ENCODE measurements at regions not wholly inside any gene's neighbourhood (a gene's known extent, or its start where the extent isn't known, plus 50 kb on each side); places are given as distances from the start of the nearest gene placed in this dataset.

DNA sequence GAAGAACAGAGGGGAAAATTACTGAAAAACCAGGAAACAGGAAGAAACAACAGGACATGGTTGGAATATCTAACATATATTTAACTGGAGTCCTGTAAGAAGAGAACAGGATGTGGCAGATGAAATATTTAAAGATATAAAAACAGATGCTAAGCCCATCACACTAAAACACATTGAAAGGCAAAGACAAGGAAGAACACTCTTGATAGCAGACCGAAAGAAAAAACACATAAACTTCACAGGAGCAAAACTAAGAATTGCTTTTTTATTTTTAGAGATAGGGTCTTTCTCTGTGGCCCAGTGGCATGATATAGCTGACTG is 324.4 kb upstream of the ARRDC3 start:
- Histone ChIP-seq H3K9me3 (ENCODE audit: low read length) (no peaks in the 10 kb centered on the region), H3K36me3 (ENCODE audit: insufficient read depth, low read length) (no peaks in the 10 kb centered on the region), H3K27me3 (ENCODE audit: insufficient read depth, low read depth, low read length) (no peaks in the 10 kb centered on the region), H3K9ac (ENCODE audit: low read length) (no peak overlapping the region), H3K4me2 (ENCODE audit: low read length) (no peak overlapping the region), H3K9me2 (ENCODE audit: insufficient read depth, low read length) (no peaks in the 10 kb centered on the region), H3K27ac (ENCODE audit: low read length) (no peak overlapping the region), H3K79me2 (replicated peaks; ENCODE audit: insufficient read depth, low read length) (no peaks in the 10 kb centered on the region), H3K4me3 (ENCODE audit: low read length) (no peak overlapping the region), H3F3A (ENCODE audit: insufficient read depth, low read length, poor library complexity, severe bottlenecking) (no peaks in the 10 kb centered on the region), H2AFZ (ENCODE audit: low read depth, low read length) (no peak overlapping the region), H4K20me1 (ENCODE audit: insufficient read depth) (no peaks in the 10 kb centered on the region)
- TF ChIP-seq, protein P1, sequence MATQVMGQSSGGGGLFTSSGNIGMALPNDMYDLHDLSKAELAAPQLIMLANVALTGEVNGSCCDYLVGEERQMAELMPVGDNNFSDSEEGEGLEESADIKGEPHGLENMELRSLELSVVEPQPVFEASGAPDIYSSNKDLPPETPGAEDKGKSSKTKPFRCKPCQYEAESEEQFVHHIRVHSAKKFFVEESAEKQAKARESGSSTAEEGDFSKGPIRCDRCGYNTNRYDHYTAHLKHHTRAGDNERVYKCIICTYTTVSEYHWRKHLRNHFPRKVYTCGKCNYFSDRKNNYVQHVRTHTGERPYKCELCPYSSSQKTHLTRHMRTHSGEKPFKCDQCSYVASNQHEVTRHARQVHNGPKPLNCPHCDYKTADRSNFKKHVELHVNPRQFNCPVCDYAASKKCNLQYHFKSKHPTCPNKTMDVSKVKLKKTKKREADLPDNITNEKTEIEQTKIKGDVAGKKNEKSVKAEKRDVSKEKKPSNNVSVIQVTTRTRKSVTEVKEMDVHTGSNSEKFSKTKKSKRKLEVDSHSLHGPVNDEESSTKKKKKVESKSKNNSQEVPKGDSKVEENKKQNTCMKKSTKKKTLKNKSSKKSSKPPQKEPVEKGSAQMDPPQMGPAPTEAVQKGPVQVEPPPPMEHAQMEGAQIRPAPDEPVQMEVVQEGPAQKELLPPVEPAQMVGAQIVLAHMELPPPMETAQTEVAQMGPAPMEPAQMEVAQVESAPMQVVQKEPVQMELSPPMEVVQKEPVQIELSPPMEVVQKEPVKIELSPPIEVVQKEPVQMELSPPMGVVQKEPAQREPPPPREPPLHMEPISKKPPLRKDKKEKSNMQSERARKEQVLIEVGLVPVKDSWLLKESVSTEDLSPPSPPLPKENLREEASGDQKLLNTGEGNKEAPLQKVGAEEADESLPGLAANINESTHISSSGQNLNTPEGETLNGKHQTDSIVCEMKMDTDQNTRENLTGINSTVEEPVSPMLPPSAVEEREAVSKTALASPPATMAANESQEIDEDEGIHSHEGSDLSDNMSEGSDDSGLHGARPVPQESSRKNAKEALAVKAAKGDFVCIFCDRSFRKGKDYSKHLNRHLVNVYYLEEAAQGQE (IDR thresholded peaks at IDR 0.05; ENCODE audit: borderline replicate concordance) = no peak
- no peak for TF ChIP-seq POLR2AphosphoS5 (IDR thresholded peaks at IDR 0.05)
- no peak for TF ChIP-seq MXI1 (conservative IDR thresholded peaks at IDR 0.05; ENCODE audit: poor library complexity, severe bottlenecking)
- TF ChIP-seq CTCF (IDR thresholded peaks at IDR 0.05; ENCODE audit: poor library complexity, severe bottlenecking) = no peak
- no peak for TF ChIP-seq TAF1 (IDR thresholded peaks at IDR 0.05; ENCODE audit: low read depth)
- TF ChIP-seq RAD21 (conservative IDR thresholded peaks at IDR 0.05) = no peak

GRCh38 chr5:91706785-91707520 is 323.8 kb upstream of the ARRDC3 start:
- H3K27me3 ChIP-seq (ENCODE audit: insufficient read depth, low read depth, low read length) = no peaks in the 10 kb centered on the region
- no peak overlapping the region for H3K4me3 ChIP-seq (ENCODE audit: low read length)
- no peaks in the 10 kb centered on the region for H3K9me3 ChIP-seq (ENCODE audit: low read length)
- no peak for TF ChIP-seq RAD21 (conservative IDR thresholded peaks at IDR 0.05)
- TF ChIP-seq POLR2AphosphoS5 (IDR thresholded peaks at IDR 0.05) = no peak
- no peak for TF ChIP-seq EZH2 (IDR thresholded peaks at IDR 0.05; ENCODE audit: borderline replicate concordance, insufficient read depth, low read length, poor library complexity, severe bottlenecking)
- H3F3A ChIP-seq (ENCODE audit: insufficient read depth, low read length, poor library complexity, severe bottlenecking) = no peaks in the 10 kb centered on the region
- H3K4me2 ChIP-seq (ENCODE audit: low read length) = no peak overlapping the region
- H2AFZ ChIP-seq (ENCODE audit: low read depth, low read length) = no peak overlapping the region
- H3K27ac ChIP-seq (ENCODE audit: low read length) = no peak overlapping the region
- H3K9ac ChIP-seq (ENCODE audit: low read length) = no peak overlapping the region
- H3K9me2 ChIP-seq (ENCODE audit: insufficient read depth, low read length) = no peaks in the 10 kb centered on the region
- H4K20me1 ChIP-seq (ENCODE audit: insufficient read depth) = no peaks in the 10 kb centered on the region
- no peaks in the 10 kb centered on the region for H3K79me2 ChIP-seq (replicated peaks; ENCODE audit: insufficient read depth, low read length)
- H3K36me3 ChIP-seq (ENCODE audit: insufficient read depth, low read length) = no peaks in the 10 kb centered on the region

DNA sequence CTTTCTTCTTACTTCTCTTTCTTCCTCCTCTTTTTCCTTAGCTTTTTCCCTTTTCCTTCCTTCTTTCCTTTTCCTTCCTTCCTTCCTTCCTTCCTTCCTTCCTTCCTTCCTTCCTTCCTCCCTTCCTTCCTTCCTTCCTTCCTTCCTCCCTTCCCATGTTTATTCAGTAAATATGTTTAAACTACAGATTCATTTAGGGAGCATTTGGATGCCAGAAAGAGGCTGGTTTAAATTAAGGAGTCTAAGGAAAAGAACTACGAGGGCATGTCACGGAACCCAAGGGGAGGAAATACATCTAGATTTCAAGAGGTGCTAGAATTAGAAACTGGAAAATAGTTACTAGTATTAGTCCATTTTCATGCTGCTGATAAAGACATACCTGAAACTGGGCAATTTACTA is 320.0 kb upstream of the ARRDC3 start:
- no peak overlapping the region for H3K4me3 ChIP-seq (ENCODE audit: low read length)
- H3K9me3 ChIP-seq (ENCODE audit: low read length) = no peaks in the 10 kb centered on the region
- no peaks in the 10 kb centered on the region for H4K20me1 ChIP-seq (ENCODE audit: insufficient read depth)
- TF ChIP-seq CTCF (IDR thresholded peaks at IDR 0.05; ENCODE audit: poor library complexity, severe bottlenecking) = no peak
- TF ChIP-seq TAF1 (IDR thresholded peaks at IDR 0.05; ENCODE audit: low read depth) = no peak
- no peak for TF ChIP-seq EP300 (conservative IDR thresholded peaks at IDR 0.05; ENCODE audit: poor library complexity, severe bottlenecking)
- TF ChIP-seq POLR2AphosphoS5 (IDR thresholded peaks at IDR 0.05) = no peak
- TF ChIP-seq, protein P1 (IDR thresholded peaks at IDR 0.05; ENCODE audit: borderline replicate concordance) = no peak
- no peak for TF ChIP-seq SMC3 (conservative IDR thresholded peaks at IDR 0.05; ENCODE audit: poor library complexity)
- no peak for TF ChIP-seq RAD21 (conservative IDR thresholded peaks at IDR 0.05)
- no peak for TF ChIP-seq MXI1 (conservative IDR thresholded peaks at IDR 0.05; ENCODE audit: poor library complexity, severe bottlenecking)
- no peak for TF ChIP-seq EZH2 (IDR thresholded peaks at IDR 0.05; ENCODE audit: borderline replicate concordance, insufficient read depth, low read length, poor library complexity, severe bottlenecking)
- no peak overlapping the region for H3K4me2 ChIP-seq (ENCODE audit: low read length)
- no peaks in the 10 kb centered on the region for H3K27me3 ChIP-seq (ENCODE audit: insufficient read depth, low read depth, low read length)
- no peak overlapping the region for H3K27ac ChIP-seq (ENCODE audit: low read length)
- no peaks in the 10 kb centered on the region for H3K79me2 ChIP-seq (replicated peaks; ENCODE audit: insufficient read depth, low read length)
- no peaks in the 10 kb centered on the region for H3K36me3 ChIP-seq (ENCODE audit: insufficient read depth, low read length)
- no peak overlapping the region for H2AFZ ChIP-seq (ENCODE audit: low read depth, low read length)
- no peaks in the 10 kb centered on the region for H3F3A ChIP-seq (ENCODE audit: insufficient read depth, low read length, poor library complexity, severe bottlenecking)
- no peaks in the 10 kb centered on the region for H3K9me2 ChIP-seq (ENCODE audit: insufficient read depth, low read length)
- H3K9ac ChIP-seq (ENCODE audit: low read length) = no peak overlapping the region
